ENCODE measurements at regions not wholly inside any gene's neighbourhood (a gene's known extent, or its start where the extent isn't known, plus 50 kb on each side); places are given as distances from the start of the nearest gene placed in this dataset.

- no peak for TF ChIP-seq REST (IDR thresholded peaks at IDR 0.05; ENCODE audit: insufficient read depth in 1 of 2, low read depth in 2 of 2, low read length in 2 of 2)
- TF ChIP-seq TAF1 (IDR thresholded peaks at IDR 0.05; ENCODE audit: borderline replicate concordance, insufficient read depth, low read length) = no peak
Observed at GRCh38 chr20:57980506-57980905, 247.9 kb downstream of the ANKRD60 start.
